ENCODE measurements at regions not wholly inside any gene's neighbourhood (a gene's known extent, or its start where the extent isn't known, plus 50 kb on each side); places are given as distances from the start of the nearest gene placed in this dataset.

DNA sequence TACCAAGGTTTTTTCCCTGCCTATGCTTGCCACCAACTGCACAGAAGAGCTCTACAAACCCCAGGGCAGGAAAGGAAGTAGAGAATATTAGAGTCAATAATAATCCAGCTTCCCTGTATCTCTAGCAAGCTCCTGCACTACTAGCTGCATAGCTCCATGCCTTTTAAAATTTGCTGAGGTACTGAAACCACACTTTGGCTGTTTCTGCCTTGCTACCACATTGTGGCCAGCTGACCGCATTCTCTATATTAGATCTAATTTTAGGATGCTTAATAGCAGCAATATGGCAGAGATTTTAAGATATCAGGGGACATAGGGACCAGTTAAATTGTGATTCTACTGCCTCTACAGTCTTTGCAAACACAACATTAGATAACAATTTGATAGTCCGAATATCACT is 534.6 kb downstream of the MBD2 start:
- TF ChIP-seq, protein P1, sequence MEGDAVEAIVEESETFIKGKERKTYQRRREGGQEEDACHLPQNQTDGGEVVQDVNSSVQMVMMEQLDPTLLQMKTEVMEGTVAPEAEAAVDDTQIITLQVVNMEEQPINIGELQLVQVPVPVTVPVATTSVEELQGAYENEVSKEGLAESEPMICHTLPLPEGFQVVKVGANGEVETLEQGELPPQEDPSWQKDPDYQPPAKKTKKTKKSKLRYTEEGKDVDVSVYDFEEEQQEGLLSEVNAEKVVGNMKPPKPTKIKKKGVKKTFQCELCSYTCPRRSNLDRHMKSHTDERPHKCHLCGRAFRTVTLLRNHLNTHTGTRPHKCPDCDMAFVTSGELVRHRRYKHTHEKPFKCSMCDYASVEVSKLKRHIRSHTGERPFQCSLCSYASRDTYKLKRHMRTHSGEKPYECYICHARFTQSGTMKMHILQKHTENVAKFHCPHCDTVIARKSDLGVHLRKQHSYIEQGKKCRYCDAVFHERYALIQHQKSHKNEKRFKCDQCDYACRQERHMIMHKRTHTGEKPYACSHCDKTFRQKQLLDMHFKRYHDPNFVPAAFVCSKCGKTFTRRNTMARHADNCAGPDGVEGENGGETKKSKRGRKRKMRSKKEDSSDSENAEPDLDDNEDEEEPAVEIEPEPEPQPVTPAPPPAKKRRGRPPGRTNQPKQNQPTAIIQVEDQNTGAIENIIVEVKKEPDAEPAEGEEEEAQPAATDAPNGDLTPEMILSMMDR (conservative IDR thresholded peaks at IDR 0.05 in 1 of 2, IDR thresholded peaks at IDR 0.05 in 1 of 2; ENCODE audit: low read depth in 1 of 2, low read length in 2 of 2), result no peak
- TF ChIP-seq EZH2 (IDR thresholded peaks at IDR 0.05; ENCODE audit: low read length, missing control alignments), result no peak

Measured in fibroblast of lung (primary cell).